Transverse colon (tissue), 4 donors: ENCODE measurements at regions not wholly inside any gene's neighbourhood (a gene's known extent, or its start where the extent isn't known, plus 50 kb on each side); places are given as distances from the start of the nearest gene placed in this dataset.

Experiments used
- DNase-seq: peaks from one replicate; pipeline ENCODE4 v3.0.0-alpha.2; 2019
- H3K27ac ChIP-seq, 4 donors: fragments of 200-600 bp; sonication (generic); 2 replicates each; pipeline ENCODE4 v1.5.1; 2016 to 2018; ENCODE audit warnings: inconsistent platforms in 4 of 4
- H3K27me3 ChIP-seq: fragments of 200-600 bp; sonication (generic); 2 replicates; pipeline ENCODE4 v1.5.1; 2017; ENCODE audit warnings: inconsistent platforms
- H3K36me3 ChIP-seq, 4 donors: fragments of 200-600 bp; sonication (generic); 2 replicates each; pipeline ENCODE4 v1.5.1; 2017 to 2019; ENCODE audit warnings: inconsistent platforms in 4 of 4
- H3K4me1 ChIP-seq, 4 donors: fragments of 200-600 bp; sonication (generic); 2 replicates each; pipeline ENCODE4 v1.5.1; 2017 to 2020; ENCODE audit warnings: inconsistent platforms in 4 of 4
- H3K4me3 ChIP-seq, 4 donors: fragments of 200-600 bp; sonication (generic); 1 replicate in 1 of 4; 2 replicates in 3 of 4; pipeline versions ENCODE4 v1.5.1 to v1.6.1; 2017 to 2019; ENCODE audit warnings: inconsistent platforms in 4 of 4
- H3K9me3 ChIP-seq, 2 donors: fragments of 200-600 bp; sonication (generic); 2 replicates each; pipeline ENCODE4 v1.5.1; 2017 to 2019; ENCODE audit warnings: inconsistent platforms in 2 of 2
- CTCF ChIP-seq, 5 experiments: fragments of 200-600 bp in 3 of 5; fragments of 450-650 bp in 2 of 5; sonication (generic) in 3 of 5; IDR thresholded peaks; 1 replicate in 2 of 5; 2 replicates in 3 of 5; pipeline ENCODE4 v1.5.1; 2016 to 2017; ENCODE audit warnings: antibody characterized with exemption in 5 of 5, inconsistent platforms in 3 of 5, mild to moderate bottlenecking in 2 of 5, moderate library complexity in 1 of 5
- EP300 ChIP-seq: sonication (generic); formaldehyde crosslinking; IDR thresholded peaks from one replicate; pipeline ENCODE4 v1.6.1; 2017; ENCODE audit warnings: antibody characterized with exemption, low read depth
- POLR2A ChIP-seq: fragments of 450-650 bp; IDR thresholded peaks from one replicate; pipeline ENCODE4 v1.6.1; 2016; ENCODE audit warnings: antibody characterized with exemption, mild to moderate bottlenecking, moderate library complexity
- POLR2AphosphoS5 ChIP-seq, 3 donors: sonication (generic); formaldehyde crosslinking; IDR thresholded peaks; one replicate each; pipeline ENCODE4 v1.6.1; 2016; ENCODE audit warnings: antibody characterized with exemption in 3 of 3
- WGBS, 2 donors: methylation state at CpG; one replicate each; pipeline ENCODE4 v1.1.5; 2018; ENCODE audit warnings: low coverage in 1 of 2; 5-methylcytosine and 5-hydroxymethylcytosine counted together
- in situ Hi-C, 4 donors: fragments of 200-750 bp; cut with MboI; loops; one replicate each; pipeline versions ENCODE4 v1.15.0 to v1.15.1; 2017; ENCODE audit warnings: low sequenced_read_pairs in 3 of 4, low pct_ligation_motif_present in 1 of 4, low pct_unique_long_range_greater_than_20kb in 1 of 4
- intact Hi-C: fragments of 100-400 bp; cut with DNase I; formaldehyde crosslinking; loops from one replicate; pipeline ENCODE4 v1.15.1; 2023; ENCODE audit warnings: low total_unique reads

- Histone ChIP-seq H3K27ac (no peak overlapping the region), H3K9me3 (no peaks in the 10 kb centered on the region), H3K36me3 (no peaks in the 10 kb centered on the region), H3K4me3 (no peak overlapping the region), H3K4me1 (no peaks in the 10 kb centered on the region), H3K27me3 (no peaks in the 10 kb centered on the region)
- no peak for DNase-seq
- intact Hi-C loops (no loop called here), in situ Hi-C loops (no loop called here)
- no peak for TF ChIP-seq CTCF (IDR thresholded peaks at IDR 0.05)
- no peak for TF ChIP-seq POLR2A
- no peak for TF ChIP-seq POLR2AphosphoS5 (IDR thresholded peaks at IDR 0.05)
- TF ChIP-seq EP300, result no peak
Observed at GRCh38 chr9:99681113-99681512, 140.6 kb upstream of the NR4A3 start.

GRCh38 chr9:99682378-99682777 is 139.3 kb upstream of the NR4A3 start:
- Histone ChIP-seq H3K4me1 (no peaks in the 10 kb centered on the region), H3K27me3 (no peaks in the 10 kb centered on the region), H3K36me3 (no peaks in the 10 kb centered on the region), H3K4me3 (no peak overlapping the region), H3K27ac (no peak overlapping the region), H3K9me3 (no peaks in the 10 kb centered on the region)
- TF ChIP-seq EP300 (no peak), POLR2A (no peak), CTCF (IDR thresholded peaks at IDR 0.05) (no peak), POLR2AphosphoS5 (IDR thresholded peaks at IDR 0.05) (no peak)
- intact Hi-C loops (no loop called here), in situ Hi-C loops (no loop called here)
- 97 to 100% methylated on average over 1 of the region's 1 CpG for WGBS, 2 donors
- no peak for DNase-seq

- no peaks in the 10 kb centered on the region for H3K36me3 ChIP-seq
- H3K27me3 ChIP-seq, result no peaks in the 10 kb centered on the region
- no peaks in the 10 kb centered on the region for H3K4me1 ChIP-seq
- no peak overlapping the region for H3K27ac ChIP-seq
- DNase-seq, result no peak
- no peaks in the 10 kb centered on the region for H3K9me3 ChIP-seq
- intact Hi-C loops (no loop called here), in situ Hi-C loops (no loop called here)
- no peak overlapping the region for H3K4me3 ChIP-seq
- WGBS, 2 donors, result 55 to 57% methylated on average over 2 of the region's 2 CpGs
- no peak for TF ChIP-seq POLR2A
- TF ChIP-seq POLR2AphosphoS5 (IDR thresholded peaks at IDR 0.05), result no peak
- no peak for TF ChIP-seq CTCF (IDR thresholded peaks at IDR 0.05)
- TF ChIP-seq EP300, result no peak
Observed at GRCh38 chr9:99682870-99683269, 138.8 kb upstream of the NR4A3 start.

GRCh38 chr9:99690573-99690972 is 131.1 kb upstream of the NR4A3 start:
- TF ChIP-seq POLR2A, result no peak
- in situ Hi-C loops, result no loop called here
- Histone ChIP-seq H3K4me3 (no peak overlapping the region), H3K36me3 (no peaks in the 10 kb centered on the region), H3K27ac (no peak overlapping the region), H3K27me3 (no peaks in the 10 kb centered on the region), H3K4me1 (no peaks in the 10 kb centered on the region), H3K9me3 (no peaks in the 10 kb centered on the region)
- DNase-seq, result no peak
- WGBS, 2 donors, result 26 to 42% methylated on average over 4 of the region's 4 CpGs
- intact Hi-C loops, result no loop called here

GRCh38 chr9:99693888-99694287 is 127.8 kb upstream of the NR4A3 start:
- DNase-seq, result no peak
- intact Hi-C loops (no loop called here), in situ Hi-C loops (no loop called here)
- TF ChIP-seq POLR2AphosphoS5 (IDR thresholded peaks at IDR 0.05) (no peak), POLR2A (no peak), CTCF (IDR thresholded peaks at IDR 0.05) (no peak), EP300 (no peak)
- Histone ChIP-seq H3K4me3 (no peak overlapping the region), H3K27me3 (no peaks in the 10 kb centered on the region), H3K27ac (no peak overlapping the region), H3K36me3 (no peaks in the 10 kb centered on the region), H3K9me3 (no peaks in the 10 kb centered on the region), H3K4me1 (no peaks in the 10 kb centered on the region)
- 65 to 77% methylated on average over 3 of the region's 3 CpGs for WGBS, 2 donors
